ENCODE measurements at regions not wholly inside any gene's neighbourhood (a gene's known extent, or its start where the extent isn't known, plus 50 kb on each side); places are given as distances from the start of the nearest gene placed in this dataset.

GRCh38 chr4:178339769-178340168, 897.5 kb upstream of the AGA start:
- no peaks in the 10 kb centered on the region for H3K4me1 ChIP-seq (ENCODE audit: low read depth, poor library complexity, severe bottlenecking)
- H3K4me3 ChIP-seq (IDR thresholded peaks at IDR 0.05; ENCODE audit: insufficient read depth, low read depth, low read length) = no peak overlapping the region
- no peaks in the 10 kb centered on the region for H3K79me2 ChIP-seq (ENCODE audit: insufficient read depth, low read depth)
- no peak overlapping the region for H2AFZ ChIP-seq (ENCODE audit: low read depth)
- no peaks in the 10 kb centered on the region for H3K27me3 ChIP-seq (ENCODE audit: insufficient read depth, low read depth)
- no peaks in the 10 kb centered on the region for H3K36me3 ChIP-seq (ENCODE audit: insufficient read depth)
- no peak overlapping the region for H3K9ac ChIP-seq
- no peaks in the 10 kb centered on the region for H4K20me1 ChIP-seq (ENCODE audit: insufficient read depth)
- TF ChIP-seq CTCF (conservative IDR thresholded peaks at IDR 0.05; ENCODE audit: low read depth, low read length) = no peak
- no peak overlapping the region for H3K4me2 ChIP-seq
- no peak overlapping the region for H3K27ac ChIP-seq

GRCh38 chr4:178340468-178340867, 898.2 kb upstream of the AGA start:
- no peaks in the 10 kb centered on the region for H3K4me1 ChIP-seq (ENCODE audit: low read depth, poor library complexity, severe bottlenecking)
- H3K9ac ChIP-seq = no peak overlapping the region
- no peak overlapping the region for H3K4me3 ChIP-seq (IDR thresholded peaks at IDR 0.05; ENCODE audit: insufficient read depth, low read depth, low read length)
- no peaks in the 10 kb centered on the region for H4K20me1 ChIP-seq (ENCODE audit: insufficient read depth)
- H3K4me2 ChIP-seq = no peak overlapping the region
- H3K27ac ChIP-seq = no peak overlapping the region
- H3K36me3 ChIP-seq (ENCODE audit: insufficient read depth) = no peaks in the 10 kb centered on the region
- H3K79me2 ChIP-seq (ENCODE audit: insufficient read depth, low read depth) = no peaks in the 10 kb centered on the region
- no peak overlapping the region for H2AFZ ChIP-seq (ENCODE audit: low read depth)
- TF ChIP-seq CTCF (conservative IDR thresholded peaks at IDR 0.05; ENCODE audit: low read depth, low read length) = no peak
- no peaks in the 10 kb centered on the region for H3K27me3 ChIP-seq (ENCODE audit: insufficient read depth, low read depth)

GRCh38 chr4:178344096-178344495, 901.9 kb upstream of the AGA start:
- H3K27ac ChIP-seq = no peak overlapping the region
- TF ChIP-seq CTCF (conservative IDR thresholded peaks at IDR 0.05; ENCODE audit: low read depth, low read length) = no peak
- no peaks in the 10 kb centered on the region for H4K20me1 ChIP-seq (ENCODE audit: insufficient read depth)
- no peaks in the 10 kb centered on the region for H3K27me3 ChIP-seq (ENCODE audit: insufficient read depth, low read depth)
- H3K4me3 ChIP-seq (IDR thresholded peaks at IDR 0.05; ENCODE audit: insufficient read depth, low read depth, low read length) = no peak overlapping the region
- H2AFZ ChIP-seq (ENCODE audit: low read depth) = no peak overlapping the region
- no peaks in the 10 kb centered on the region for H3K4me1 ChIP-seq (ENCODE audit: low read depth, poor library complexity, severe bottlenecking)
- no peak overlapping the region for H3K4me2 ChIP-seq
- H3K9ac ChIP-seq = no peak overlapping the region
- H3K79me2 ChIP-seq (ENCODE audit: insufficient read depth, low read depth) = no peaks in the 10 kb centered on the region
- H3K36me3 ChIP-seq (ENCODE audit: insufficient read depth) = no peaks in the 10 kb centered on the region

GRCh38 chr4:178347111-178347510, 904.9 kb upstream of the AGA start:
- no peak overlapping the region for H2AFZ ChIP-seq (ENCODE audit: low read depth)
- no peak overlapping the region for H3K4me3 ChIP-seq (IDR thresholded peaks at IDR 0.05; ENCODE audit: insufficient read depth, low read depth, low read length)
- H3K9ac ChIP-seq = no peak overlapping the region
- H3K27me3 ChIP-seq (ENCODE audit: insufficient read depth, low read depth) = no peaks in the 10 kb centered on the region
- H3K36me3 ChIP-seq (ENCODE audit: insufficient read depth) = no peaks in the 10 kb centered on the region
- H3K4me2 ChIP-seq = no peak overlapping the region
- TF ChIP-seq CTCF (conservative IDR thresholded peaks at IDR 0.05; ENCODE audit: low read depth, low read length) = no peak
- no peaks in the 10 kb centered on the region for H4K20me1 ChIP-seq (ENCODE audit: insufficient read depth)
- no peak overlapping the region for H3K27ac ChIP-seq
- H3K4me1 ChIP-seq (ENCODE audit: low read depth, poor library complexity, severe bottlenecking) = no peaks in the 10 kb centered on the region
- no peaks in the 10 kb centered on the region for H3K79me2 ChIP-seq (ENCODE audit: insufficient read depth, low read depth)

GRCh38 chr4:178349601-178350000, 907.4 kb upstream of the AGA start:
- Histone ChIP-seq H3K79me2 (ENCODE audit: insufficient read depth, low read depth) (no peaks in the 10 kb centered on the region), H3K4me3 (IDR thresholded peaks at IDR 0.05; ENCODE audit: insufficient read depth, low read depth, low read length) (no peak overlapping the region), H3K27me3 (ENCODE audit: insufficient read depth, low read depth) (no peaks in the 10 kb centered on the region), H2AFZ (ENCODE audit: low read depth) (no peak overlapping the region), H3K4me2 (no peak overlapping the region), H3K36me3 (ENCODE audit: insufficient read depth) (no peaks in the 10 kb centered on the region), H3K27ac (no peak overlapping the region), H3K9ac (no peak overlapping the region), H4K20me1 (ENCODE audit: insufficient read depth) (no peaks in the 10 kb centered on the region), H3K4me1 (ENCODE audit: low read depth, poor library complexity, severe bottlenecking) (no peaks in the 10 kb centered on the region)
- no peak for TF ChIP-seq CTCF (conservative IDR thresholded peaks at IDR 0.05; ENCODE audit: low read depth, low read length)

All from KMS-11 (cell line).